ENCODE measurements at regions not wholly inside any gene's neighbourhood (a gene's known extent, or its start where the extent isn't known, plus 50 kb on each side); places are given as distances from the start of the nearest gene placed in this dataset.

DNA sequence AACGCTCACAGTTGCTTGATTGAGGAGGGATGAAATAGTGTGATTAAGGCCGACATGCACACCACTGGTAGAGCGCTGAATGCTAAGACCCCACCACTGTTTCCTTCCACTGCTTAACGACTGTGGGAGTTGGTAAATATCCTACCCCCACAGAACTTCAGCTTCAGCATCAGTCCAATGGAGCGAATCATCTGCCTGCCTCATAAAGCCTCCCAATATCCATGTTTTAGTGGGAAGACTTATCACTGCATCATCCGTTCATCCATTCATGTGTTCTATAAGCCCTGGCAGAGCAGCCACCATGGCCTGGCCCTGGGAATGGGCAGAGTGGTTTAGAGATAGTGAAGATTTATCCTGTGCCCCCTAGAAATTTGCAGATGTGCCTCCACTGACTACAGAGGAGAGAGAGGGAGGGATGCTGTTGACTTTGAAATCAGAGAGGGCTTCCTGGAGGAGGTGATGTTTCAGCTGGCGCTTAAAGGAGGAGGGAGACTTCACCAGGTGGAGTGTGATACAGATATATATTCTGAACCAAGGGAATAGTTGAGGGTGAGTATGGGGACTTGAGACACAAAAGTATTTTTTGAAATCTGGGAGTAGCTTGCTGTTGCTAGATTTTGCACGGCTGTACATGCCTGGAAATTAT, 71.9 kb upstream of the STX18 start:
- Histone ChIP-seq H3K36me3 (ENCODE audit: control insufficient read depth in 2 of 3, insufficient read depth in 3 of 3, low read length in 3 of 3) (no peaks in the 10 kb centered on the region), H3K27ac (ENCODE audit: low read depth in 2 of 2, low read length in 2 of 2) (no peak overlapping the region), H3K4me3 (ENCODE audit: low read length in 3 of 3) (no peak overlapping the region), H3K4me1 (ENCODE audit: control insufficient read depth in 2 of 3, insufficient read depth in 2 of 3, low read depth in 1 of 3, low read length in 3 of 3) (no peaks in the 10 kb centered on the region), H3K9ac (ENCODE audit: low read length in 3 of 3) (no peak overlapping the region), H3K9me3 (ENCODE audit: control insufficient read depth in 2 of 3, insufficient read depth in 1 of 3, low read length in 3 of 3) (no peaks in the 10 kb centered on the region), H3K27me3 (ENCODE audit: control insufficient read depth, insufficient read depth, low read length) (no peaks in the 10 kb centered on the region)
- TF ChIP-seq, protein P1, sequence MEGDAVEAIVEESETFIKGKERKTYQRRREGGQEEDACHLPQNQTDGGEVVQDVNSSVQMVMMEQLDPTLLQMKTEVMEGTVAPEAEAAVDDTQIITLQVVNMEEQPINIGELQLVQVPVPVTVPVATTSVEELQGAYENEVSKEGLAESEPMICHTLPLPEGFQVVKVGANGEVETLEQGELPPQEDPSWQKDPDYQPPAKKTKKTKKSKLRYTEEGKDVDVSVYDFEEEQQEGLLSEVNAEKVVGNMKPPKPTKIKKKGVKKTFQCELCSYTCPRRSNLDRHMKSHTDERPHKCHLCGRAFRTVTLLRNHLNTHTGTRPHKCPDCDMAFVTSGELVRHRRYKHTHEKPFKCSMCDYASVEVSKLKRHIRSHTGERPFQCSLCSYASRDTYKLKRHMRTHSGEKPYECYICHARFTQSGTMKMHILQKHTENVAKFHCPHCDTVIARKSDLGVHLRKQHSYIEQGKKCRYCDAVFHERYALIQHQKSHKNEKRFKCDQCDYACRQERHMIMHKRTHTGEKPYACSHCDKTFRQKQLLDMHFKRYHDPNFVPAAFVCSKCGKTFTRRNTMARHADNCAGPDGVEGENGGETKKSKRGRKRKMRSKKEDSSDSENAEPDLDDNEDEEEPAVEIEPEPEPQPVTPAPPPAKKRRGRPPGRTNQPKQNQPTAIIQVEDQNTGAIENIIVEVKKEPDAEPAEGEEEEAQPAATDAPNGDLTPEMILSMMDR (IDR thresholded peaks at IDR 0.05; ENCODE audit: borderline replicate concordance, extremely low read depth, insufficient read depth) = no peak
- DNase-seq (no peak), FAIRE-seq (no peak)
- intact Hi-C loops (cut with DNase I) = no loop called here

DNA sequence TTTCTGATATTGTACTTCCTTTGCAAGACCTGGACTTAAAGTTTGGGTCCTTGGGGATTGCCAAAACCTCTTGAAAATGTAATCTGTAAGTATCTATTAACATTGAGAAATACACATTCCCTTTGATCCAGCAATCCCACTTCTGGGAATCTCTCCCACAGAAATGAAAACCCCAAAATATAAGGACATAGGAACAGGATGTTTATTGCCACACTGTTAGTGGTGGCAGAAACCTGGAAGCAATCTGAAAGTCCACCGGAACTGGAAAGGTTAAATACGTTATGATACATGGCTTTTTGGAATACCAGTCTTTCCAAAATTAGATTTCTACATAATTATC, 71.2 kb upstream of the STX18 start:
- H3K27ac ChIP-seq (ENCODE audit: low read depth in 2 of 2, low read length in 2 of 2) = no peak overlapping the region
- intact Hi-C loops (cut with DNase I) = no loop called here
- TF ChIP-seq, protein P1 (IDR thresholded peaks at IDR 0.05; ENCODE audit: borderline replicate concordance, extremely low read depth, insufficient read depth) = no peak
- H3K4me1 ChIP-seq (ENCODE audit: control insufficient read depth in 2 of 3, insufficient read depth in 2 of 3, low read depth in 1 of 3, low read length in 3 of 3) = no peaks in the 10 kb centered on the region
- no peak overlapping the region for H3K9ac ChIP-seq (ENCODE audit: low read length in 3 of 3)
- H3K27me3 ChIP-seq (ENCODE audit: control insufficient read depth, insufficient read depth, low read length) = no peaks in the 10 kb centered on the region
- H3K4me3 ChIP-seq (ENCODE audit: low read length in 3 of 3) = no peak overlapping the region
- no peaks in the 10 kb centered on the region for H3K36me3 ChIP-seq (ENCODE audit: control insufficient read depth in 2 of 3, insufficient read depth in 3 of 3, low read length in 3 of 3)
- H3K9me3 ChIP-seq (ENCODE audit: control insufficient read depth in 2 of 3, insufficient read depth in 1 of 3, low read length in 3 of 3) = no peaks in the 10 kb centered on the region
- DNase-seq (no peak), FAIRE-seq (no peak)

DNA sequence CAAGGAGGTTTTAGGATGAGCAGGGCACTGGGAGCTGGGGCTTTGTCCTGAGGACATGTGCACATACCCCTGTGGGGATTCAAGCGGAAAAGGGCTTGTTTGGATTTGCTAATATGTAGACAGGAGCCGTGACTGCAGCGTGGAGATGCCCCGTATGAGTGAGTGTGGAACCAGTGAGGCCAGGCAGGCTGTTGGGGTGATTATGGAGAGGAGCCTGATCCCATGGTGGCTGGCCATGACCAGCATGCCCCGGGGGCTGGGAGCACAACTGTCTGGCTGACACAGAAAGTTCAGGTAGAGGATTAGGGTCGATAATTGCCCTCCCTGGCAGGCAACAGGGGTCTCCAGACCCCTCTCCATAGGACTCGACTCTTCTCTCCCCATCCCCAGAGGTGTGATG, 68.8 kb upstream of the STX18 start:
- no peak for FAIRE-seq
- TF ChIP-seq, protein P1 (IDR thresholded peaks at IDR 0.05; ENCODE audit: borderline replicate concordance, extremely low read depth, insufficient read depth) = no peak

More for the DNA sequence above, 68.8 kb upstream of the STX18 start:
- no peak overlapping the region for H3K9ac ChIP-seq (ENCODE audit: low read length in 3 of 3)
- no peaks in the 10 kb centered on the region for H3K36me3 ChIP-seq (ENCODE audit: control insufficient read depth in 2 of 3, insufficient read depth in 3 of 3, low read length in 3 of 3)
- no peaks in the 10 kb centered on the region for H3K27me3 ChIP-seq (ENCODE audit: control insufficient read depth, insufficient read depth, low read length)
- no peak overlapping the region for H3K4me3 ChIP-seq (ENCODE audit: low read length in 3 of 3)
- no peak overlapping the region for H3K27ac ChIP-seq (ENCODE audit: low read depth in 2 of 2, low read length in 2 of 2)
- no peak for DNase-seq
- H3K9me3 ChIP-seq (ENCODE audit: control insufficient read depth in 2 of 3, insufficient read depth in 1 of 3, low read length in 3 of 3) = no peaks in the 10 kb centered on the region
- H3K4me1 ChIP-seq (ENCODE audit: control insufficient read depth in 2 of 3, insufficient read depth in 2 of 3, low read depth in 1 of 3, low read length in 3 of 3) = no peaks in the 10 kb centered on the region
- intact Hi-C loops (cut with DNase I) = no loop called here
